GM19238 (cell line): ENCODE measurements at regions not wholly inside any gene's neighbourhood (a gene's known extent, or its start where the extent isn't known, plus 50 kb on each side); places are given as distances from the start of the nearest gene placed in this dataset.

Experiments
- DNase-seq: peaks from one replicate; pipeline ENCODE4 v3.0.0; 2011; ENCODE audit warnings: low spot score; ENCODE audit not compliant: insufficient read length

DNA sequence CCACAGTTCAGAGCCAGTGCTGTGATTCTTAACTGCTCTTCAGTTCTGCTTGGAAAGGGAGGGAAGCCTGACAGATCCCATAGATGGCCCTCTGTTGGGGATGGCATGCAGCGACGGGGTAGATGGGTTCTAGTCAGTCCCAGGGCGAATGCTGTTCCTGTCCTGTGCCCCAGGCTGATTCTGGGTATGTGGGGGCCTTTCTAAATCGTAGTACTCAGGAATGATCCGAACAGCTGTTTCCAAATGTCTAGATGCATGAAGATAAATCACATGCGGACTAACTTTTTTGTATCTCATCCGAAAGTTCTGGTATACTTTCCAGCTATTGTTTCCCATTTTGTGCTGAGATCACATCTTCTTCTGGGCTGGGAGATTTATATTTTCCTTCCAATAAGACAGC is 186.0 kb upstream of the MKI67 start:
- no peak for DNase-seq

GRCh38 chr10:128314686-128315085 is 188.5 kb upstream of the MKI67 start:
- no peak for DNase-seq

DNA sequence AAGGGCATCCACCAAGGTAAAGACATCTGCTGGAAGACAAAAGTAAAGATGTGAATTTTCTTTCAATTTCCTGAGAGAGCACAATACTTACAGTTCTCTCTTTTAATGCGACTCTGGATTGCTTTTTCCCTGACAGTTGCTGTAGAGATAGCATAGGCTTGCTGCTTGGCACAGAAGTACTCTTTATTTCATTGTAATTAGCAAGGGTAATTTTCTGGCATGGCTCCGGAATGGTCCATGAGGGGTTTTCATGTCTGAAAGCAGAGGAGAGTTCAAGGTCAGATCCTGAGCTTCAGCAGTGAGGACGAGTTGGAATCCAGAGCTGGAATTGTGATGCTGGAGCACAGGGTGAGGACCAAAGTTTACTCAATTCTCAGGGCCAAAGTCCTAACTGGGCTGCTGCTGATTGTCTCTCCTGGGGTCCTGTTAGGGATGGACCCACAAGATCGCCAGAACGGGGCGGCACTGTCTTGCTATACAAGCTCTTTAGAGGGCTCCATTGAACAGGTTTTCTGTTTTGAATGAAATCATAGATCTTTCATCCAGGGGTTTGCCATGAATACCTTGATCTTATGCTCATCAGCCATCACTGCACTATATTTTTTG is 190.0 kb upstream of the MKI67 start:
- DNase-seq, result no peak

DNA sequence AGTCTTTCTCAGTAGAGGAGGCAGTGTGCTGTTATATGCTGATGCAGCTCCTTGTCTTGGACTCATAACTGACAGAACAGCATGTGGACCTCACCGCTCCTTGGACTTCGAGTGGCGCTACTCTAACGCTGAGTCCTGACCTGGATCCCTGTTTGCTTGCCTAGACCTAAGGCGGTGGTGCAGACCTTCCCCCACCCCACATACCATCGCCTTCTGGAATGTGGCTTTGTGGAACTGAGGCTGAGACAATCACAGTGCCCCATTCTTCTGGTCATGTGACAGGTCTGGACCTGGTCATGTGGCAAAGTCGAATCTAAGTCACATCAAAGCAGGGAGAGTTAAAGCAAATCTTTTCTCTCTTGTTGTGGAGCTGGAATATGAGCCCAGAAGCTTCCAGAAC is 190.7 kb upstream of the MKI67 start:
- DNase-seq, result no peak

DNA sequence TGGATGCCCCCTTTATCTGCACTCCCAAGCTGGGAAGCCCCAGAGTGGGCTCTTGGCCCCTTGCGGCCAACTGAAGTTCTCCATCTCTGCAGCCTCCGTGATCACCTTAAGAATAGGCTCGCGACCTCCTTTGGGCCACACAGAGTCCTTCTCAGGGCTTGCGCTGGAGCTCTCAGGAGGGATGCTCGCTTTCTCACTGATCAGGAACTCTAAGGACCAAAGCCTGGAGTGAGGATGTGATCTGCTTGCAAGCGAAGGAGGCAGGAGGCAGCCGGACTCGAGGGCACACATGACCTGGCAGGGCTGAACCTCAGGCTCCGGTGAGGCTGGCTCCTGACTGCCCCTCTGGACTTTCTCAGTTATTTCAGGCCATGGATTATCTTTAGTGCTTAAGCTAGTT is 192.1 kb upstream of the MKI67 start:
- DNase-seq, result no peak

GRCh38 chr10:128318913-128319312 is 192.7 kb upstream of the MKI67 start:
- DNase-seq, result no peak

GRCh38 chr10:128322106-128322505 is 195.9 kb upstream of the MKI67 start:
- no peak for DNase-seq

DNA sequence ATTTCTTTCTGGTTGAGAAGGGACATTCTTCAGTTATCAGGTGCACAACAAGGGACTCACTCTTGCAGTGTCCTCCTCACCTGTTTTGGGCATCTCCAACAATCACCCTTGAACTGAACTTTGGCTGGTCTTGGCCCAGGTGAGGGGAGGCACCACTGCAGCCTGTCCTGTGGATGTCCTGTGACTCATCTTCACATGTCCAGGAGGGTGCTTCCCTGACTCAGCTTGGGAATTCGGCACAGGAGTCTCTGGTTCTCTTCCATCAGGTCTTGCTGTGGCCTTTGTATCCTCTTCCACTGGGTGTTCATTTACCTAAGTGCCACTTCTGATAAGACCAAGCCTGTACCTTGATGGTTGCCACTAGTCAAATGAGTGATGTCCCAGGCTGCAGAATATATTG is 196.7 kb upstream of the MKI67 start:
- DNase-seq, result no peak

DNA sequence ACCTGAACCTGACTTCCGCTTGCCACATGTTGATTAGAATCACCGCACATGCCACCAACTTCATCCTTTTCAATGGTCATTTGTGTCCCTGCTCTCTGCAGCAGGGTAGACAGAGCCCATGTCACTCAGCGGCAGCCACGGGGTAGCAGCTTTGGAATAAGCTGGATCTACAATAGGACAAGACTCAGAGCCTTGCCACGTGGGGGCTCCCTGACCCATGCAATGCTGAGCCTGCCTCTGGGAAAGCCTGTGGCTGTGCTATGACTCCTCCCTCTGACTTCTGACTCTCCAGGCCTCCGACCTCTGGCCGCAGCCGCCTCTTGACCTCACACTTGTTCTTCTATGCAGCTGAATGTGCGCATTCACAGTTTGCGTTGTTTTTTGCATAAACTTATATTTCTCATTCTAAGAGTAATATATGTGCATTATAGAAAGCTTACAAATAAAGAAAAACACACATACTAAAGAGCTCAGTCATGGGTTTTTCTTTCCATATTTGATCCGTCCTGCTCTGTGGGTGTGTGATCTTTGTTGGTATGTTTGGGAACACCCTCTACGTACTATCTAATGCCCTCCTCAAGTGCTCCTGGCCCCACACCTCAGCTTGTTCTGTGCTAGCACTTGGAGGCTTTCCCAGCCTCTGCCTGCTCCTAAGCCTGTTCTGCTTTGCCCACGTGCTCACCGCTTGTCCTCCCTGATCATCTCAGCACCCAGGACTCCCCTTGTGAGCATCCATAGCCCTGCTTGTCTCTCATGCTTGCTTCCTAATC is 198.0 kb upstream of the MKI67 start:
- no peak for DNase-seq

GRCh38 chr10:128325788-128326187 is 199.6 kb upstream of the MKI67 start:
- DNase-seq, result no peak

- no peak for DNase-seq
Observed at GRCh38 chr10:128326251-128326650, 200.0 kb upstream of the MKI67 start.

- no peak for DNase-seq
Observed at GRCh38 chr10:128326851-128327250, 200.6 kb upstream of the MKI67 start.

- no peak for DNase-seq
Observed at GRCh38 chr10:128336401-128336800, 210.2 kb upstream of the MKI67 start.

DNA sequence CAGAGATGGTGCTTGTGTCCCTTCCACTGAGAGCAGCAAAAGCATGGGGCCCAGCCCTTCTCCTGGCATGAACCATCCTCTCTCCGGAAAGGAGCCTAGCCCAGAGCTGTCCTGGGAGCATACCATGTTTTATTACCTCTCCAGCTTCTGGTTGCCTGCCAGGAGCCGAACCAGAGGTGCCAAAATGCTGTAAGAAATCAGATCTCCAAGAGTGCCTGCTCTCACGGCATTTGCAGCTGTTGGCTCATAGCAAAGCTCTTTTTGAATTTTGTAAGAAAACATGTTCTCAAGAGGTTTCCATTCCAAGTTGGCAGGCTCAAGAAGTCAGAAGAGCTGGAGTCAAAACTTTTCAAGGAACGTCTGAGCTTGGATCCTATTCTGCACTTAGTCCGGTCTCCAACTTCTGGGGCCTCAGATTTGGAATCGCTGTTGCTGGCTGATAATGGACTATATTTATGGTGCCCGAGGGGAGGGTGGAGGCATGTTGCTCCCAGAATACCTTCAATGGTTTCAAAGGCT is 211.7 kb upstream of the MKI67 start:
- no peak for DNase-seq

- DNase-seq, result no peak
Observed at GRCh38 chr10:128338951-128339350, 212.7 kb upstream of the MKI67 start.

GRCh38 chr10:128339753-128340152 is 213.5 kb upstream of the MKI67 start:
- DNase-seq, result no peak

DNA sequence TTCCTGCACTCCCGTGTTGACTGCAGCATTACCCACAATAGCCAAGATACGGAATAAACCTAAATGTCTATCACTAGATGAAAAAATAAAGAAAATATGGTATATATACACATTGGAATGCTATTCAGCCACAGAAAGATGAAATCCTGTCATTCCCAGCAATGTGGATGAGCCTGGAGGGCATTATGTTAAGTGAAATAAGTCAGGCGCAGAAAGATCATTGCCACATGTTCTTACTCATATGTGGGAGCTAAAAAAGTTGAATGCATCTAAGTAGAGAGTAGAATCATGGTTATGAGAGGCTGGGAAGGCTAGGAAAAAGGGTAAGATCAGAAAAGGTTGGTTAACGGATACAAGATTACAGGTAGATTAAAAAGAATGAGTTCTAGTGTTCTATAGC is 219.1 kb upstream of the MKI67 start:
- no peak for DNase-seq

GRCh38 chr10:128360783-128361182 is 234.6 kb upstream of the MKI67 start:
- no peak for DNase-seq

DNA sequence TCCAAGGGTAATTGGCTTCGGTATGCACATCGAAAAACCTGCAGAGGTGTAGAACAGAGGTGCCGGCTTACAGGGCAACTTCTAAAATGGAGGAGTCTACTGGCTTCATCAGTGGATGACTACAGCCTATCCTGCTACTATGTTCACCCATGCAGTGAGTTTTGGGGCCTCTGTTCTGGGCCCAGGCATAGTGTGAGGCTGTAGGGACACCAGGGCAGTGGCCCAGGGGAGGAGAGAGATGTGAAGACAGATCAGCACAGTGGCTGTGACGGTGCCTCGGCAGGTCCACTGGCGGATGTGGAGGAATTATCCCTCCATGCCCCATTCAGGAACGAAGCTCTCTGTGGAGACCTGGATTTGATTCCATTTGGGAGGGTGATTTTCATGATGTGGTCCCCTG is 235.3 kb upstream of the MKI67 start:
- DNase-seq, result no peak

DNA sequence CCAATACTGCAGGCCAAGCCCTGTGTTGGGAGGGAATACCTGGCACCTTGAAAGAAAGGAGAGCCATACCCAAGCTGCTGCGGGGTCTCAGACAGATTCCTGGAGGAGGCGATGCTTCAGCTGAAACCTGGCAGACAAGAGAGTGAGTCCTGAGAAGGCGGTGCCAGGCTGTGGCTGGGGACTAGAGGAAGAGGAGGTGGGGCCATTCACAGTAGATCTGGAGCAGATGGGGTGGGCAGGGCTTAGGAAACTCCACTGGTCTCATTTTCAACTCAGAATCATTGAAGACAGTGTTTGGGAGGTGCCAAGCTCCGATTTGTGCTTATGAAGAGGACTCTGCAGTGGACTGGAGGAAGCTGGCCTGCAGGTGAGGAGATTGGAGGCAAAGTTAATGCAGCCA is 236.3 kb upstream of the MKI67 start:
- DNase-seq, result no peak

- no peak for DNase-seq
Observed at GRCh38 chr10:128364631-128365030, 238.4 kb upstream of the MKI67 start.

DNA sequence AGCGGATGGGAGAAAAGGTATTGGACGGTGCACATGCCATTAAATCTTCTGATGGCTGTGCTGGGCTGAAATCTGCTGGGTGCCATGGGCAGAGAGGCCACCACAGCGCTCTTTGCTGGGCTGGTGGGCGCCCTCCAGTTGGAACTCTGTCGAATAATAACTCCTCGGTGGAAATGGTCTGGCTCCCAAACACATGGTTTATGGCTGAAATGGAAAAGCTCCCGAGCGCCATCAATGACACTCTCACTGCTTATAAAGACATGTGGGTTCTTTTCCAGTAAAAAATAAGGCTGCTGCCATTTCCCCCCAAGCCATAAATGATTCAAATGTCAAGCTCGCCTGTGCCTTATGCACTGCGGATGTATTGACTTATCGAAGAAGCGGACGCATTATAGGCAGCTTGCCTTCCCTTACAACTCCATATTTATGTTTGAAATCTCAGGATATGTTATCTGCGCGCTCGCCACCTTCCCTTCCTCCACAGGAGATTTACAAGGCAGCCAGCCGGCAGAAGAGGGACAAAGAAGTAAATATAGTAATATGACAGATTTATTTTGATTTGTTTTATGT is 239.0 kb upstream of the MKI67 start:
- no peak for DNase-seq

GRCh38 chr10:128367807-128368206 is 241.6 kb upstream of the MKI67 start:
- no peak for DNase-seq
